HT1080 (cell line): ENCODE measurements at regions not wholly inside any gene's neighbourhood (a gene's known extent, or its start where the extent isn't known, plus 50 kb on each side); places are given as distances from the start of the nearest gene placed in this dataset.
"Not testable (repeated sequence)": the region's sequence is repeated elsewhere in the genome, so short reads cannot be mapped to it uniquely, and the experiment has no call there.

Source experiments
- DNase-seq: peaks from one replicate; pipeline ENCODE4 v3.0.0-alpha.2; 2015; ENCODE audit warnings: low read depth

DNA sequence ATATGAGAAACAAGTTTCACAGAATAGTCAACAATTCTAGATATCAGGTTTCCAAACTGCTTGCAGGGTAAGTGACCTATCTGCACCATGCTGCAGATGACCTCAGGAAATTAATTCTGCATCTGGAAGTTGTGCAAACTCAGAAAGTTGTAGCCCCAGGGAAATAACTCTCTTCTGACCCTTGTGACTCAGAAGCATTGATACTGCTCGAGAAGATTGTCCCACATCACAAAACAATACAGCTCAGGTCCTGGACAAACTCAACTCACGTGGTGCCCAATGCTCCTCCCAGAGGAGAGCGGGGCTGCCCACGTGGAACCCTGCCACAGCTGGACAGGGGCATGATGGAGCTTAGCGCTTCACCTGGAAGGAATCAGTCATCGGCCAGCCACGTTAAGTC, 221.9 kb upstream of the LRRC61 start:
- DNase-seq, result not testable (repeated sequence)

DNA sequence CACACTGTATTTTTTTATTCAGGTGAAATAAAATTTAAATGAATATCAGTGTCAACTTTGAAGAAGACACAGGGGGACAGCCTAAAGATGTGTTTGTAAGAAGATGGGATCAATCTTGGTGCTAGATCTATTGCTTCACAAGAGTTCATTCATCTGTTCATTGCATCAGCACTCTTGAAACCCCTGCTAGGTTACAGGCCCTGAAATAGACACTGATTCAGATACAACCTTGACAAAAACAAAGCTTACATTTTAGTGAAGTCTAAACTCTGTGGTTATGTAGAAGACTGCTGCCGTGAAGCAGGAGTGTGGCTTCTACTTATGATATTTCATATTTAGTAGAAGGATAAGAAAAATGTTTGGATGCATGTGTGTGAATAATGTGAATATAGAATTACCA, 215.9 kb upstream of the LRRC61 start:
- DNase-seq, result not testable (repeated sequence)

DNA sequence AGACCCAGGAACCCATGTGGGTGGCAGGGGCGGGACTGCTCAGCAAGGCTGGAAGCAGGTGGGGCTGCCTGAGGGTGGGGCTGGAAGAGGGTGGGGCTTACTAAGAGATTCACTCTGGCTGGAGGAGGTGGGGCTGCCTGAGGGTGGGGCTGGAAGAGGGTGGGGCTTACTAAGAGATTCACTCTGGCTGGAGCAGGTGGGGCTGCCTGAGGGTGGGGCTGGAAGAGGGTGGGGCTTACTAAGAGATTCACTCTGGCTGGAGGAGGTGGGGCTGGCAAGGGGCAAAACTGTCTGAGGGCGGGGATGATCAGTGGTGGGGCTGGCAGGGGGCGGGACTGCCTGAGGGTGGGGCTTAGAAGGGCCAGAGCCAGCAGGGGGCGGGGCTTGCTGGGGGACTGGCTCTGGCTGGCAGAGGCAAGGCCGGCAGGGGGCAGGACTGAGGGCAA, 212.8 kb upstream of the LRRC61 start:
- DNase-seq, result not testable (repeated sequence)

DNA sequence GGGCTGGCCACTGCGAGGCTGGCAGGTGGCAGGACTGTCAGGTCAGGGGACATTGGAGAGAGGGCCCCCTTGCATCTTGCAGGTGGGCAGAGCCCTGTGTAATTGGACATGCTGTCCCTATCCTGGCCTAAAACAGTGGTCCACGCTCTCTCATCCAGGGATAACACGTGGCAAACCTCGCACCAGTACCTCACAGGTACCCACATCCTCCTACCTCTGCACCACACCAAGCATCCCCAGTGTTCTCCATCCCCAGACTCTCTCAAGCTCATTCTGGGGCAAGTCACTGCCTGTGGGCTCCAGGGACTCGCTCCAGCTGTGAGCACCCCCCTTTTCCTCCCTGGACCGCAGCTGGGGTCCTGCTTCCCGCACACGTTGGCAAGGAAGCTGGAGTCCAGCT, 212.3 kb upstream of the LRRC61 start:
- DNase-seq, result not testable (repeated sequence)

DNA sequence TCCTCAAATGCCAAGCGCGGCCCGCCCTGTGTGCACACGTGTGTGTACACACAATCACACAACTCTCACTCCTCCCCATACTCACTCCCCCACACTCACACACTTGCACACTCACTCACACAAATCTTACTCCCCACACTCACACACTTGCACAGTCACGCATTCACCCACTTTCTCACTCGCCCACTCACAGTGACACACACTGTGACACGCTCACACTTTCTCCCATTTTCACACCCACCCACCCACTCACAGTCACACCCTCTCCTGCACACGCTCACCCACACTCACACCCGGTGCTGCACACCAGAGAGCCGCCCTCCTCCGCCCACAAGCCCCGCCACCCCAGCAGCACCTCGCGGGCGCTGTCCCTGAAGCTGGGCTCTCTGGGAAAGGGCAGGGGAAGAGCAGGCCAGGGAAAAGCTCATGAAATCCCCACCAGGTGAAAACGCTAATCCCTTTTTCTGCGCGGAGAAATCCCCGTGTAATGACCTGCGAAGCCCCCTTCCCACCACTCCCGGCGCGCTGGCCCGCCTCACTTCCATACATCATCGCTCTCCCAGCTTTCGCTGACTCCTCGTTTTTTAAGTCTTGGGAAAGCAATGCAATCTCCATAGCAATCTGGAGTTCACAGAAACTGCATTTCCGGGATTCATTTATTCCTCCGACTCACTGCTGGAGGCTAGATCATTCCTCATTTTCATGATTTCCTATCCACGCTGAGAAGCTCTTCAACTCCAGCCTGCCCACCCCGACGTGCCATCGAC, 211.6 kb upstream of the LRRC61 start:
- DNase-seq, result not testable (repeated sequence)

DNA sequence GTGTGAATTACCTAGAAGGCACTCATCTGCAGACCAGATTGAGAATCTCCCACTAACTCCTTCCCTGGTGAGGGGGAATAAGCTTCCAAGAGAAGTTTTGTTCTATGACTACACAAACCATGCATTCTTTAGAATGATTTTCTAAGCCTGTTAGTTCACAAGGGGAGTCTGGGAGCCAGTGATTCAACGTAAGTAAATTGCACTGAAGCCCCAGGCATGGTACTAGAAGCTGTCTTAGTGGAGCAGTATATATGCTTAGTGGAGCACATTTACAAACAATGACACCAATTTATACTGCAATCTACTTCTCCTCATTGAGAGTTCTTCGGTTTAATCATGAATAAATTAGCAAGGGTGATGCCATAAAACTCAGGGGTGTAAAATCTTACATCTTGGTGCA, 209.9 kb upstream of the LRRC61 start:
- not testable (repeated sequence) for DNase-seq

DNA sequence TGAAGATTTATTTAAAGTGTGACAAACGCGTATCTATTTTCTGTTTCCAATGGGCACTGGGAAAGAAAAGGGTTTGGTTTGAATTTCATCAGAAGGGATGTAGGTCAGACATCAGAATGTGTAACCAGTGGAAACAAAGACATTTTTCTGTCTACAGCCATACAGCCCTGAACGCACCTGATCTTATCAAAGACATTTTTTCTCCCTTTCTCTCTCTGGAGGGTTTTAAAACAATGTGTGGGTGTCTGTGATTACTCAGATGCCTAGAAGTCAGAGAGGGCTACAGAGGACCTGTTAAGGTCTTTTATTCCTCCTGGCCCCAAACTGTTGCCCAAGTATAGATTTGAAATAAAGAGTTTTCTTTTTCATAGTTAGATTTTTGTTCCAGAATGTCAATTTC, 208.6 kb upstream of the LRRC61 start:
- DNase-seq, result not testable (repeated sequence)

DNA sequence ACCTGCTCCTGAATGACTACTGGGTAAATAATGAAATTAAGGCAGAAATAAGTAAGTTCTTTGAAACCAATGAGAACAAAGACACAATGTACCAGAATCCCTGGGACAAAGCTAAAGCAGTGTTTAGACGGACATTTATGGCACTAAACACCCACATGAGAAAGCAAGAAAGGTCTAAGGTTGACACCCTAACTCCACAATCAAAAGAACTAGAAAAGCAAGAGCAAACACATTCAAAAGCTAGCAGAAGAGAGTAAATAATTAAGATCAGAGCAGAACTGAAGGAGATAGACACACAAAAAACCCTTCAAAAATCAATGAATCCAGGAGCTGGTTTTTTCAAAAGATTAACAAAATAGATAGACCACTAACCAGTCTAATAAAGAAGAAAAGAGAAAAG, 203.2 kb upstream of the LRRC61 start:
- not testable (repeated sequence) for DNase-seq

DNA sequence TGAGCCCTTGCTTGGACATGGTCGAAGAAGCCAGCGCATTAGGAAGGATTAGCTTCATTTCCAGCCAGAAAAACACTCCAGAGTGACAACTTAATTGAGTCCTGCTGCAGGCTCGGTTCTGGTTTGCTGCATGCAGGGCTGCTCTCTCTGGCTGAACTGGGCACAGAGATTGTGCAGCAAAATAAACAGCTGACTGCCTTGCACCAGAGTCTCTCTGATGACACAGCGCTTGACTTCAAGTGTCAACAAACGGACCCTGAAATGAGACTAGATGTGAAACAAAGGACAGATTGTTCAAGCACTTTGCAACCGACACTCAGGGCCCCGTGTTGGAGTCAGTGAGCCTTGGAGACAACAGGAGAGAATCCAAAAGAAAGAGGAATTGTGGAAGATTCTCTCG, 197.3 kb upstream of the LRRC61 start:
- not testable (repeated sequence) for DNase-seq

DNA sequence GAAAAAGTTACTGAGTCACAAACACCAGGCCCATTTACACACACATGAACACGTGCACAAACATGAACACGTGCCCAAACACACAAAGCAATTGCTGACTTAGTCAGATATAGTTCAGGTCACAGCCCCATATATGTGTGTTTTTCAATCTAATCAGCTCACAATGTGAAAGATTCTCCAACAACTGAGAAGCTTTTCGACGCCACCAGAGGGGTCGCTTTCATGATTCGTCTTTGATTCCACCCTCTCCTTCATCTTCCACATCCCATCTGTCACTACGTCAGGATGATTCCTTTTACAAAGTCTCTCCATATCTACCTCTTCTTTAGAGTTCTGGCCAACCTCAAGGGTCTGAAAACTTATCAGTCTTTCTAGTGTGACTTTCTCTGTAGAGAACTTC, 188.7 kb upstream of the LRRC61 start:
- not testable (repeated sequence) for DNase-seq

DNA sequence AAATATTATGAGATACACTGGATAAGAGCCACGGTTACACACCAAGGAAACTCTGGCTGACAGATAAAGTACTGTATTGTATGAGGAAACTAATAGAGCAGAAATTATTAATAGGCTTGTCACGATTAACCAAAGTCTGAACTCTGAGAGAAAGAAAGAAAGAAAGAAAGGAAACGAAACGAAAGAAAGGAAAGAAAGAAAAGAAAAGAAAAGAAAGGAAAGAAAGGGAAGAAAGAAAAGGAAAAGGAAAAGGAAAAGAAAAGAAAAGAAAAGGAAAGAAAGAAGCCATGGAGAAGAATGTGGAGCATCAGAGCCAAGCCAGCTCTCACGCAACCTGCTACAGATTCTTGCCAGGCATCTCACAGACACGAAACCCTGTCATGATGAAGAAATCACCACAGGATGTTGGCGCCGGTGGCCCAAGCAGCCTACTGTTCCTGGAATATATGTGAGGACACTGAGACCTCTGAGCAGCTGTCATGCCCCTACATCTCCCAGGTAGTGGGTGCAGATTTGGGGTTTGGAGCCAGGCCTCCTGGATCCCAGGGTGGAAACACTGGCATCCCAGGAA, 187.4 kb upstream of the LRRC61 start:
- DNase-seq, result not testable (repeated sequence)

DNA sequence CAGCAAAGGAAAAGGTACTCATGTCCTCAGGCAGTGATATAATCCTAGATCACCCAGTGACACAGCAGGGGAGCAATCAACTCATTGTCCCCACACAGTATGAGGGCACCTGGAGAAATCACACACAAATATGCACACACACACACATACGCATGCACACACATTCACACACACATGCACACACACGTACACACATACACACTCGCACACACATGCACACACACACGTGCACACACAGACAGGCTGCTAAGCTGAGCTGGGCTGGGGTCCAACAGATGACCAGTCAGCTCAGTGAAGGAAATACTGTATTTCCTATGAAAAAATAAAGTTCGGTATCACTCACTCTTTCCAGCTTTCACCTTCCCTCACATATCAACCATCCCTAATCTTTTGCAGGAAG, 183.3 kb upstream of the LRRC61 start:
- not testable (repeated sequence) for DNase-seq

DNA sequence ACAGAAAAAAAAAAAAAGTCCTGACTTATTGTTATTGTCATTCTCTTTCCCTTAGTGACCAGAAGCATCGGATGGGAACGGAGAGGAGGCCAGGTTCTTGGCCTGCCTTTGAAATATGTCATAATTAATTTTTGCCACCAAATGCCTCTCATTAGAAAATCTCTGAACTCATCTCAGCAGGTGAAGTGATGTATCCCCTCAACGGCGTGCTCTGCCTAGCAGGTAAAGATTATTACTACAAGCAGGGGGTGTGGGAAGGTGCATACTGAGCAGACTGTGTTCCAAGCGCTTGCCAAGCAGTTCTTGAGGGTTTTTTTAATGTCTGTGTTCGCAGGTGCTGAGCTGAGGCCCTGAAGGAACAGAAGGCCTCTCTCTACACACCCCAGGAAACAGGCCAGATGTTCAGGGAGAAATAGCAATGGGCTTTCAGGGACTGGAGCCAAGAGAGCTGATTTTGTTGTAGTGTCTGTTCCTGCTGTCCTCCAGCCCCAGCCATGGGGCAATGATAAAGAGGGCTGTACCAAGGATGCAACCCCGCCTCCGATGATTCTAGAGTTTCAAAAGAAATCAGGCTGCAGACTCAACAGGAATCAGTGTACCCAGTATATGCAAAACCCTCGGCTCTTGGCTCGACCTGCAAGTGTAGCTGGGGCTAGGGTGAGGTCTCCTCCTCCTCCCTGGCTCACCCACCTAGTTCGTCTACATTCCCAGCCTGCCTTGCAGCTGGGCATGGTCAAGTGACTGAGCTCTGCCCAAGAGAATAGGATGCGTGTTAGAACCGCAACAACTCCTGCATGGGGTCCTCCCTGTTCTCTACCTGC, 181.4 kb upstream of the LRRC61 start:
- not testable (repeated sequence) for DNase-seq

DNA sequence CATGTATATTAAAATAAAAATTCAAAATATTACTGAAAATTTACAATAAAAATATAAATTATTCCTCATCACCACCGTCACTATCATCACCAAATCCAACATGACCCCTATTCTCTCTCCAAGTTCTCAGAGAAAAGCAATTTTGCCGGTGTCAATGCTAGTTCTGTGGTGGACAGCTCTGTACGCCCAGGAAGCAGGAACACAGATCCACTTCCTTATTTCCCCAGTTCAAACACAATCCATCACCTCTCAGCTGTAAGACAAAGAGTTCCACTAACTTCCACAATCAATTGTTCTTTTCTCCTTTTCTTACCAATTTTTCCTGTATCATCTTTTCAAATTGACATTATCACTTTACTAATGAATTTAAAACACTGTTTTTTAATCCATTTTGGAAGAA, 177.0 kb upstream of the LRRC61 start:
- not testable (repeated sequence) for DNase-seq

DNA sequence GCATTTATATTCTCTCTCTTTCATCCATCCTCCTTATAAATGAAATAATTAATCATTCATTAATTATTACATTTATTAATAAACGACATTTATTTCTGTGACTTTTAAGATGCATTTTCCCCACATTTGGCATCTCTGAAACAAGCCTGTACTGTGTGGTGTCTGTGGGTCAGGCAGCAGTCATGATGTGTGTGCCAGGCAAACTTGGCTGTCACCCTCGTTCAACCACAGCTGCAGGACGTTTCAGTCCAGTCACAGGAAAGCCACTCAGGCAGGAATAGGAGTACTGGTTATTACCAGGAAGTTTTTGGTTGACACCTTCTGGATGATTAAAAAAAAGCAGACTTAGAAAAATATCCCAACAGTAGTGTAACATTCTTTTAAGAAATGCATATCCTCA, 175.6 kb upstream of the LRRC61 start:
- DNase-seq, result not testable (repeated sequence)

DNA sequence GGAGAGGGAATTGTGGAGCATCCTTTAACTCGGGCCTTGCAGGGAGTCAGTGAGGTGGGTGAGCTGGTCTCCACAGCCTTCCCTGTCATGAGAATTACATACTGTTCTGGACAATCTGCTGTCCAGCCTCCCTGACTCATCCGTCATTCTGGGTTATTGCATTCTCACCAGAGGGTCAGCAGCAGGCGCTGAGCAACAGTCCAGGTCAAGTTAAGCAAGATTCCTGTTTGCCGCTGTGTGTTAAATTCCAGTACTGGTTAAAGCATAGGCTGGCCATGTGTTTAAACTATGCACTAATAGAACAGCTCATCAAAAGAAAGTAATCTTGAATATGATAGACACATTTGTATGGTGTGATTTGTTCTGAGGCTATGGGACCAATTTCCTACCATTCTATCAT, 167.1 kb upstream of the LRRC61 start:
- DNase-seq, result not testable (repeated sequence)

DNA sequence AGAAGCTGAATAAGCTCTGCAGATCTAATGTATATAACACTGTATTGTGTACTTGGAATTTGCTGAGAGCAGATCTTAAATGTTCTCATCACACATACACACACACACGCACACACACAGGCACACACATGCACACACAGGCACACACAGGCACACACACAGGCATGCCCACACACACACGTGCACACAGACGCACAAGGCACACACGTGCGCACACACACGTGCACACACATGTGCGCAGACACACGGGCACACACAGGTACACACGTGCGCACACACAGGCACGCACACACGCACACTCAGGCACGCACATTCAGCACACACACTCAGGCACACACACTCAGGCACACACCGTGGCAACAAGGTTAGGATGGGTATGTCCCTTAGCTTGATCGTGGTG, 164.5 kb upstream of the LRRC61 start:
- not testable (repeated sequence) for DNase-seq

DNA sequence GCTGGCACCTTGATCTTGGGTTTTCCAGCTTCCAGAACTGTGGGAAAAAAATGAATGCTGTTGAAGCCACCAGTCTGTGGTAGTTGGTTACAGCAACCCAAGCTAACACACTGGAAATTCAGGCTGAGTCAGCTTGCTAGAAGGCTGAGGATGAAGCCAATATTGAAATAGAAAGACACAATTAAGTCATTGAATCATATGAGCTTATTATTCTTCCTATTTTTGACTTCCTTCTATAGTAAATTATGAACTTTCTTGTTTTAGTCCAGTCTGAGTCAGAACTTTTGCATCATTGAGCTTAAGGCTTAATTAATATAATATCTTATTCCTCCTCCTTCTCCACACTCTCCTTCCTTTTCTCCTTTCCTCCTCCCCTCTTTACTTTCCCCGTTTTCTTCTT, 153.6 kb upstream of the LRRC61 start:
- not testable (repeated sequence) for DNase-seq

DNA sequence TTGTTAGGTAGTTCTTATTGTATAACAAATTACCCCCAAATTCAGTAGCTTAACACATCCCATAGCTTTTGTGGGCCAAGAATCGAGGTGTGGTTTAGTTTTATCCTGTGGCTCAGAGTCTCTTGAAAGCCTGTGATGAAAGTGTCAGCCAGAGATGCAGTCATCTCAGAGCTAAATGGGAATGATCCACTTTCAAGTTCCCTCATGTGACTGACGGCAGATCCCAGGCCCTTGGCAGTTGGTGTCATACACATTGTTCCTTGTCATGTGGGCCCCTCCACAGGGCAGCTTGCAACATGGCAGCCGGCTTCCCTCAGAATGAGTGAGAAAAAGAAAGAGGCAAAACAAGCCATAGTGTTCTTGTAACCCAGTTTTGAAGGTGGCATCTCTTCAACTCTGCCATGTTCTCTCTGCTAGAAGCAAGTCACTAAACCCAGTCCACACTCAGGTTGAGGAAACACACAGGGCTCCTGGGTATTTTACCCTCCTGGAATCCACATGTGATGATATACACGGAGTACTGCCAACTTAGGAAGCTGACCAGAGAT, 153.1 kb upstream of the LRRC61 start:
- DNase-seq, result not testable (repeated sequence)

DNA sequence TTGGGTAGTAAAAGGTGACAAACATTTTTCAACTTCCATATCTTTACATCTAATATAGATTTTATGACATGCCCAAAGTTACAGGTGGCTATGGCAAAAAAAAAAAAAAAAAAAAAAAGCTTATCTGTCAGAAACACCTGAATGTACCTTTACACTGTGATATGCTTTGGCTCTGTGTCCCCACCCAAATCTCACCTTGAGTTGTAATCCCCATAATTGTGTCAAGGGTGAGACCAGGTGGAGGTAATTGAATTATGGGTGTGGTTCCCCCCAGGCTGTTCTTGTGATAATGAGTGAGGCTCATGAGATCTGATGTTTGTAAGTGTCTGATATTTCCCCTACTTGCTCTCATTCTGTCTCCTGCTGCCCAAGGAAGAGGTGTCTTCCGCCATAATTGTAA, 139.6 kb upstream of the LRRC61 start:
- DNase-seq, result not testable (repeated sequence)

DNA sequence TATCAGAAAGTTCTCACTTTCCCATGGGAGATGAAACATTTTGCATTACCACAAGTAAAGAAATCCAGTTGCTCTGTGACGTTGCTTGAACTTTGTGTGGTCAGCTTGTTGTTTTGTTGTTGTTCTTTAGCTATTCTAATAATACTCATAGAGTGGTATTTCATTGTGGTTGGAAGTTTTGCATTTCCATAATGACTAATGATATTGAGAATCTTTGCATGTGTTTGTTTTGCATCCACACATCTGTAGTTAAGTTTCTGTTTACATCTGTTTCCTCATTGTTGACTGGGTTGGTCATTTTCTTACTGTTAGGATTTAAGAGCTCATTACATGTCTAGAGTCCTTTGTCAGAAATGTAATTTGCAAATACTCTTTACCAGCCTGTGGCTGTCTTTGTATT, 133.2 kb upstream of the LRRC61 start:
- not testable (repeated sequence) for DNase-seq

DNA sequence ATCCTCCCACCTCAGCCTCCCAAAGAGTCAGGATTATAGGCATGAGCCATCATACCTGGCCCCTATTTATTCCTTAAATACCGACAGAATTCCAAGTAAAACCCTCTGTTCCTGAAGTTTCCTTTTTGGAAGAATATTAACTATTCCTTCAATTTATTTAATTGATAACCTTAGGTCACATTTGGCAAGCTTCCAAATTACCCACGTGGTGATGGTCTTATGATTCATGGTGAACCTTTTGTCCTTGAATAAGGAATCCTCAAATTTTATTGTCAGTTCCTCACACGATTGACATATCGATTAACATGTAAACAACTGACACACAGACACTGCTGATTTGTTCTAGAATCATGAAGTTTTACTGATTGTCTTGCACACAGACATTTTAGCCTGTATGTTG, 130.6 kb upstream of the LRRC61 start:
- not testable (repeated sequence) for DNase-seq
